Ovary (tissue), 7 donors: ENCODE measurements at regions not wholly inside any gene's neighbourhood (a gene's known extent, or its start where the extent isn't known, plus 50 kb on each side); places are given as distances from the start of the nearest gene placed in this dataset.

Experiments
- DNase-seq, 5 donors: peaks; one replicate each; pipeline ENCODE4 v3.0.0-alpha.2; 2019 to 2020
- H3K27ac ChIP-seq, 2 donors: fragments of 200-600 bp; one replicate each; pipeline versions ENCODE4 v1.5.1 to v1.8.0; 2019 to 2022
- H3K27me3 ChIP-seq: fragments of 200-600 bp; one replicate; pipeline ENCODE4 v1.8.0; 2022
- H3K36me3 ChIP-seq: fragments of 200-600 bp; sonication (generic); one replicate; pipeline ENCODE4 v1.5.1; 2019
- H3K4me1 ChIP-seq: one replicate; pipeline ENCODE4 v1.8.1; 2013; ENCODE audit warnings: mild to moderate bottlenecking, moderate library complexity; ENCODE audit not compliant: insufficient read depth
- H3K4me3 ChIP-seq: fragments of 200-600 bp; sonication (generic); one replicate; pipeline ENCODE4 v1.5.1; 2017
- H3K9me3 ChIP-seq, 2 donors: fragments of 200-600 bp in 1 of 2; sonication (generic) in 1 of 2; one replicate each; pipeline versions ENCODE4 v1.5.1 to v1.8.1; 2013 to 2019; ENCODE audit warnings: mild to moderate bottlenecking in 1 of 2, moderate library complexity in 1 of 2
- CTCF ChIP-seq, 3 donors: fragments of 450-650 bp in 2 of 3; fragments of 200-600 bp in 1 of 3; IDR thresholded peaks; one replicate each; pipeline versions ENCODE4 v1.5.1 to v1.8.0; 2016 to 2022; ENCODE audit warnings: antibody characterized with exemption in 3 of 3, mild to moderate bottlenecking in 1 of 3
- EP300 ChIP-seq: sonication (generic); formaldehyde crosslinking; IDR thresholded peaks from one replicate; pipeline ENCODE4 v1.6.1; 2017; ENCODE audit warnings: antibody characterized with exemption
- POLR2A ChIP-seq: fragments of 450-650 bp; IDR thresholded peaks from one replicate; pipeline ENCODE4 v1.6.1; 2017; ENCODE audit warnings: antibody characterized with exemption, mild to moderate bottlenecking, moderate library complexity
- WGBS, 3 donors: extraction: QIAGEN DNeasy Blood & Tissue Kit in 1 of 3; methylation state at CpG; one replicate each; pipeline versions ENCODE4 v1.1.5 to v1.1.7; 2013 to 2017; 5-methylcytosine and 5-hydroxymethylcytosine counted together
- intact Hi-C, 4 donors: fragments of 100-400 bp; cut with DNase I; formaldehyde crosslinking; loops; one replicate each; pipeline versions ENCODE4 v1.11.0 to v1.15.1; 2022 to 2023
- donor health status: DM: no; HTN: no; CAD: no; lungs with moderate emphysema.
- donor health status: DM: no; HTN: no; CAD: no.
- donor health status: Bipolar disorder and iron deficiency.
- donor health status: DM: no; HTN: no; CAD: no.
- donor health status: DM: yes; HTN: yes; CAD: no.

- Histone ChIP-seq H3K4me1 (no peaks in the 10 kb centered on the region), H3K36me3 (no peaks in the 10 kb centered on the region), H3K27me3 (no peaks in the 10 kb centered on the region), H3K27ac (no peak overlapping the region), H3K4me3 (no peak overlapping the region), H3K9me3 (no peaks in the 10 kb centered on the region)
- WGBS, 3 donors = 72 to 84% (median 80%) methylated on average over 1 of the region's 1 CpG
- DNase-seq = no peak
- TF ChIP-seq EP300 = no peak
- intact Hi-C loops = no loop called here
These were observed 457.5 kb downstream of the TOX3 start for GRCh38 chr16:52089476-52089875.

GRCh38 chr16:52086901-52087300, 460.0 kb downstream of the TOX3 start:
- intact Hi-C loops = no loop called here
- TF ChIP-seq CTCF (IDR thresholded peaks at IDR 0.05) (no peak), EP300 (no peak), POLR2A (no peak)
- Histone ChIP-seq H3K4me3 (no peak overlapping the region), H3K27ac (no peak overlapping the region), H3K36me3 (no peaks in the 10 kb centered on the region), H3K27me3 (no peaks in the 10 kb centered on the region), H3K9me3 (no peaks in the 10 kb centered on the region), H3K4me1 (no peaks in the 10 kb centered on the region)
- WGBS, 3 donors = 68 to 72% (median 70%) methylated on average over 1 of the region's 1 CpG
- no peak for DNase-seq

GRCh38 chr16:52078716-52079655, 468.0 kb downstream of the TOX3 start:
- intact Hi-C loops = no loop called here
- TF ChIP-seq POLR2A = no peak
- TF ChIP-seq EP300 = no peak
- TF ChIP-seq CTCF (IDR thresholded peaks at IDR 0.05) = no peak
- WGBS, 3 donors = 79 to 81% (median 80%) methylated on average over 3 of the region's 3 CpGs
- Histone ChIP-seq H3K4me3 (no peak overlapping the region), H3K27me3 (no peaks in the 10 kb centered on the region), H3K36me3 (no peaks in the 10 kb centered on the region), H3K4me1 (no peaks in the 10 kb centered on the region), H3K27ac (no peak overlapping the region), H3K9me3 (no peaks in the 10 kb centered on the region)
- DNase-seq = no peak

- intact Hi-C loops = no loop called here
- Histone ChIP-seq H3K4me1 (no peaks in the 10 kb centered on the region), H3K4me3 (no peak overlapping the region), H3K9me3 (no peaks in the 10 kb centered on the region), H3K27me3 (no peaks in the 10 kb centered on the region), H3K27ac (no peak overlapping the region), H3K36me3 (no peaks in the 10 kb centered on the region)
- 75 to 83% (median 77%) methylated on average over 5 of the region's 5 CpGs for WGBS, 3 donors
- TF ChIP-seq CTCF (IDR thresholded peaks at IDR 0.05) = no peak
- no peak for TF ChIP-seq EP300
- TF ChIP-seq POLR2A = no peak
- DNase-seq = no peak
These were observed 469.3 kb downstream of the TOX3 start for GRCh38 chr16:52077607-52078006.

- no peak overlapping the region for H3K27ac ChIP-seq
- no peak for DNase-seq
- H3K36me3 ChIP-seq = no peaks in the 10 kb centered on the region
- 73 to 82% (median 75%) methylated on average over 3 of the region's 3 CpGs for WGBS, 3 donors
- no peaks in the 10 kb centered on the region for H3K4me1 ChIP-seq
- intact Hi-C loops = no loop called here
- TF ChIP-seq CTCF (IDR thresholded peaks at IDR 0.05) = no peak
- no peak overlapping the region for H3K4me3 ChIP-seq
- no peaks in the 10 kb centered on the region for H3K9me3 ChIP-seq
- H3K27me3 ChIP-seq = no peaks in the 10 kb centered on the region
These were observed 470.1 kb downstream of the TOX3 start for GRCh38 chr16:52076801-52077201.
